ENCODE measurements at regions not wholly inside any gene's neighbourhood (a gene's known extent, or its start where the extent isn't known, plus 50 kb on each side); places are given as distances from the start of the nearest gene placed in this dataset.

DNA sequence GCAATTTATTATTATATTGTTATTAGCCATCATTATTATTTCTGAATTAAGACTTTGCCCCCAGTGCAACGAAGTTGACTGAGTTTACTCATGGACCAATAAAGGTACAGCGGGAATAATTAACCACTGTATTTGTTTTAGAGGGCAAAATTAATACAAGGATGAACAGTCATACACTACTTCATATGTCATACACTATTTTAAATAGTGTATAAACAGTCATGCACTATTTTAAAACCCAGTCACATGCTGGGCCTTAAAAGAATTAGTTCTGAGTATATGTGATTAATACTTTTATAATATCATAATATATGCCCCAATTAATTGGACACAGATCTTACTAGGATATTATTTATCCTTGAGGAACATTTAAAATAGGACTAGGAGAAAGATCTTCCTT, 125.3 kb upstream of the NANOGP8 start:
- no peak overlapping the region for H3K4me2 ChIP-seq
- no peak overlapping the region for H3K4me3 ChIP-seq
- ChIA-PET POLR2A (no interaction called here), CTCF (interaction anchor here (0.8 kb wide), 1 partner anchor 8 kb away, joined by 3 read pairs; no protein-coding TSS in a partner anchor)
- no peaks in the 10 kb centered on the region for H3K9me3 ChIP-seq
- DNase-seq (ENCODE audit: low read depth in 1 of 2, low spot score in 1 of 2) (no peak), FAIRE-seq (no peak), ATAC-seq (no peak)
- no peak for TF ChIP-seq EHMT2 (IDR thresholded peaks at IDR 0.05; ENCODE audit: low read depth)
- no peak for TF ChIP-seq KDM5A (IDR thresholded peaks at IDR 0.05)
- 19% methylated on average over 2 of the region's 2 CpGs for WGBS (ENCODE audit: missing lambda C conversion rate)
- no peaks in the 10 kb centered on the region for H3K4me1 ChIP-seq
- no peak overlapping the region for H3K27ac ChIP-seq

DNA sequence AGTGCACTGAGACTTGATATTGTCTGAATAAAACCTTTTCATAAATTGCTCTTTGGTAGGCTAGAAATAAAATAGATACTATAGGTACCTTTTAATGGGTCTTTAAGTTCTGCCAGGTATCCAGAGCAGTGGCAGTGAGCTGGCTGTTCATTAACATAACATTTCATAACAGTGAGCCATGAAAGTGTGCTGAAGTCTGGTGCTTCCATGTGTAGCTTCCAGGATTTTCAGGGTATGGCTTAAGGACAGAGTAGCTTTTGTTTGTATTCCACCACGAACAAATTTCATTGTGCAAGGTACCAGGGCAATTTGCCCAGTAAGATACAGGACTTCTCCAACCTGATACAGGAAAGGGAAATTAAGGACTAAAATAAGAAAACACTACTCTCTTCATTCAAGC, 124.7 kb upstream of the NANOGP8 start:
- TF ChIP-seq MAFK (IDR thresholded peaks at IDR 0.05; ENCODE audit: partially characterized antibody) (no peak), MYC (IDR thresholded peaks at IDR 0.05; ENCODE audit: borderline replicate concordance, low read length) (no peak), EHMT2 (IDR thresholded peaks at IDR 0.05; ENCODE audit: low read depth) (no peak), FOXS1 (CRISPR knock-in tag; IDR thresholded peaks at IDR 0.05) (no peak), JUNB (IDR thresholded peaks at IDR 0.05) (no peak), RARB (CRISPR knock-in tag; IDR thresholded peaks at IDR 0.05) (no peak), KDM1A (IDR thresholded peaks at IDR 0.05; ENCODE audit: low read depth) (no peak), EHF (CRISPR knock-in tag; IDR thresholded peaks at IDR 0.05) (no peak), RAD21 (conservative IDR thresholded peaks at IDR 0.05 in 1 of 2, IDR thresholded peaks at IDR 0.05 in 1 of 2) (no peak), PHF8 (IDR thresholded peaks at IDR 0.05; ENCODE audit: borderline replicate concordance, low read depth) (no peak), POLR2AphosphoS2 (conservative IDR thresholded peaks at IDR 0.05; ENCODE audit: low read length) (no peak), ZC3H11A (IDR thresholded peaks at IDR 0.05) (no peak), RFX5 (IDR thresholded peaks at IDR 0.05) (no peak)
- TF ChIP-seq, protein P1, sequence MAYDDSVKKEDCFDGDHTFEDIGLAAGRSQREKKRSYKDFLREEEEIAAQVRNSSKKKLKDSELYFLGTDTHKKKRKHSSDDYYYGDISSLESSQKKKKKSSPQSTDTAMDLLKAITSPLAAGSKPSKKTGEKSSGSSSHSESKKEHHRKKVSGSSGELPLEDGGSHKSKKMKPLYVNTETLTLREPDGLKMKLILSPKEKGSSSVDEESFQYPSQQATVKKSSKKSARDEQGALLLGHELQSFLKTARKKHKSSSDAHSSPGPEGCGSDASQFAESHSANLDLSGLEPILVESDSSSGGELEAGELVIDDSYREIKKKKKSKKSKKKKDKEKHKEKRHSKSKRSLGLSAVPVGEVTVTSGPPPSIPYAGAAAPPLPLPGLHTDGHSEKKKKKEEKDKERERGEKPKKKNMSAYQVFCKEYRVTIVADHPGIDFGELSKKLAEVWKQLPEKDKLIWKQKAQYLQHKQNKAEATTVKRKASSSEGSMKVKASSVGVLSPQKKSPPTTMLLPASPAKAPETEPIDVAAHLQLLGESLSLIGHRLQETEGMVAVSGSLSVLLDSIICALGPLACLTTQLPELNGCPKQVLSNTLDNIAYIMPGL (CRISPR knock-in tag; IDR thresholded peaks at IDR 0.05; ENCODE audit: borderline replicate concordance): no peak
- TF ChIP-seq, protein P2, sequence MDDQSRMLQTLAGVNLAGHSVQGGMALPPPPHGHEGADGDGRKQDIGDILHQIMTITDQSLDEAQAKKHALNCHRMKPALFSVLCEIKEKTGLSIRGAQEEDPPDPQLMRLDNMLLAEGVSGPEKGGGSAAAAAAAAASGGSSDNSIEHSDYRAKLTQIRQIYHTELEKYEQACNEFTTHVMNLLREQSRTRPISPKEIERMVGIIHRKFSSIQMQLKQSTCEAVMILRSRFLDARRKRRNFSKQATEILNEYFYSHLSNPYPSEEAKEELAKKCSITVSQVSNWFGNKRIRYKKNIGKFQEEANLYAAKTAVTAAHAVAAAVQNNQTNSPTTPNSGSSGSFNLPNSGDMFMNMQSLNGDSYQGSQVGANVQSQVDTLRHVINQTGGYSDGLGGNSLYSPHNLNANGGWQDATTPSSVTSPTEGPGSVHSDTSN (IDR thresholded peaks at IDR 0.05): no peak
- WGBS (ENCODE audit: missing lambda C conversion rate): 0% methylated on average over 1 of the region's 1 CpG
- Histone ChIP-seq H3K4me1 (no peaks in the 10 kb centered on the region), H3K9me3 (no peaks in the 10 kb centered on the region), H3K27ac (no peak overlapping the region), H3K4me2 (no peak overlapping the region), H3K4me3 (no peak overlapping the region)
- CTCF ChIA-PET: interaction anchor here (0.8 kb wide), 1 partner anchor 9 kb away, joined by 3 read pairs; no protein-coding TSS in a partner anchor
- DNase-seq (ENCODE audit: low read depth in 1 of 2, low spot score in 1 of 2): peak in 1 of 2 experiments; percentile 11
- ATAC-seq: no peak
- no peak for FAIRE-seq
- POLR2A ChIA-PET: no interaction called here

DNA sequence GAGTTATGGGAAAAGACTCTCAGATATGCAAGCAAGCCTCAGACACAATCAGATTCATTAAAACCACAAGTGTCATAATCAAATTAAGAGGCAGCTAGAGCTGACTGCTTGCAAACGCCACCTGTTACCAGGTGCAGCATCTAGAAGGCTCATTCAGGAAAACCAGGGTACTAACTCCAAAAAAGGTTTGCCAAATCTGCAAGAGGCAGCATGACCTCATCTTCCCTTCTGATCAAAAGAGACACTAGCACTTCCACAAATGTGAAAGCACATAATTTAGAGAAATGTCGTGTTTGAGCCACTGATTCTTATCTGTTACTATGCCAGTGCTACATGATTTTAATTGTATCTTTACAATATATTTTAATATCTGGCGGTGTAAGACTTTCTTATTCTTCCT, 123.3 kb upstream of the NANOGP8 start:
- CTCF ChIA-PET: interaction anchor here (0.7 kb wide), 1 partner anchor 21 kb away, joined by 3 read pairs; no protein-coding TSS in a partner anchor
- no peak for DNase-seq (ENCODE audit: low read depth in 1 of 2, low spot score in 1 of 2)
- ATAC-seq: no peak
- Histone ChIP-seq H3K4me1 (no peaks in the 10 kb centered on the region), H3K27ac (no peak overlapping the region), H3K4me2 (no peak overlapping the region), H3K4me3 (no peak overlapping the region), H3K9me3 (no peaks in the 10 kb centered on the region)
- 29% methylated on average over 3 of the region's 3 CpGs for WGBS (ENCODE audit: missing lambda C conversion rate)
- POLR2A ChIA-PET: no interaction called here
- no peak for TF ChIP-seq CBX8 (IDR thresholded peaks at IDR 0.05)
- TF ChIP-seq FOSL2 (IDR thresholded peaks at IDR 0.05): no peak
- TF ChIP-seq FOSL2 (CRISPR knock-in tag; IDR thresholded peaks at IDR 0.05): no peak
- no peak for TF ChIP-seq SMC3 (IDR thresholded peaks at IDR 0.05)
- no peak for FAIRE-seq
